T1000 (cell line): ENCODE measurements at regions not wholly inside any gene's neighbourhood (a gene's known extent, or its start where the extent isn't known, plus 50 kb on each side); places are given as distances from the start of the nearest gene placed in this dataset.
"Not testable (repeated sequence)": the region's sequence is repeated elsewhere in the genome, so short reads cannot be mapped to it uniquely, and the experiment has no call there.

Experiments used
- DNase-seq: peaks from one replicate; lab custom pipeline; 2025; ENCODE audit warnings: mixed read lengths; lab: John Stamatoyannopoulos, UW

DNA sequence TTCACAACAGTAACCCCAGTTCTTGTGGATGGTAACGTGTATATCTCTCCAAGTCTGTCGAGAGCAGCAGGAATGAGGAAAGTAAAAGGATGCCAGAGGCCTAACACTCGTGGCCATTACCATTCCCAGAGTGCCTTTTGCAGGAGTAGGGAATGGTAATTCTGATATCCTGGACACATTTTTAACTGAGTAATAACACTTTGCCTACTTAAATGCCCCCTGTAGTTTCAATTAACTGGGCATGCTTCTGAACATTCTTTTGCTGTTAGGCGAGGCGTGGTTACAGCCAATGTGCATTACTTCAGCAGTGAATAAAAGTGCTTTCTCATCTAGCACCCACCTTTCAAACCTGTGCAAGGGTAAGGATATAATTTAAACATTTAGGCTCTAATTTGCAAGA, 258.5 kb upstream of the ADGRL2 start:
- no peak for DNase-seq

DNA sequence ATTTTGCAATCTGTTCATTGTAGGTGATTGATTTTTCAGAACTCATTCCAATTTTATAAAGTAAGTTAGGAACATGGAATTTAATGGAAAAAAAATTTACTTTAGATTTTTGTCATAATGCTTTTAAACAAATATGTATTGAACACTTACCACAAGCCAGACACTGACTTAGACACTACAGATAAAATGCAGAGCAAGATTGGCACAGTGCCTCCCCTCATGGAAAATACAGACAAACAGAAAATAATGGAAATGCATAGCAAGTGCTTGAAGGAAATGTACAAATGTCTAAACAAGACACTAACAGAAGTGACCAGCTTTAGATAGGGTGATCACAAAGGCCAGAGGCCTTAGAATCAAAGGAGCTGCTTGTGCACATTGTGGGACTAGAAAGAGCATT, 260.5 kb upstream of the ADGRL2 start:
- no peak for DNase-seq

DNA sequence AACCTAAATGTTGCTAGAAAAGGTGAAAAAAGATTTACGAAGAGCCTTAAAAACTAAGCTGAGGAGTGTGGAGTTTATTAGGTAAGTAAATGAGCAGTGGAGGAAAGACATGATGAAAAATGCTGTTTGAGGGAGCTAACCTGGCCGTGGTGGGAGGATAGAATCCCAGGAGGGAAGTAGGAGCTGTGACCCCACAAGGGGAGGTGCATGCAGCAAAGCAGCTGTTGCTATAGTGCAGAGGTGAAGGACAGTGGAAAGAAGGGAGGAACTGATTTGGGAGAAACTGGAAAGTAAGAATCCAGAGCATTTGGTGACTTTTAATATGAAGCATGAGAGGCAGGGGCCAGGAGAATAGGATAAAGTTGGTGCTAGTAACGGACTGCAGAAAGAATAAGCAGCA, 271.7 kb upstream of the ADGRL2 start:
- no peak for DNase-seq

DNA sequence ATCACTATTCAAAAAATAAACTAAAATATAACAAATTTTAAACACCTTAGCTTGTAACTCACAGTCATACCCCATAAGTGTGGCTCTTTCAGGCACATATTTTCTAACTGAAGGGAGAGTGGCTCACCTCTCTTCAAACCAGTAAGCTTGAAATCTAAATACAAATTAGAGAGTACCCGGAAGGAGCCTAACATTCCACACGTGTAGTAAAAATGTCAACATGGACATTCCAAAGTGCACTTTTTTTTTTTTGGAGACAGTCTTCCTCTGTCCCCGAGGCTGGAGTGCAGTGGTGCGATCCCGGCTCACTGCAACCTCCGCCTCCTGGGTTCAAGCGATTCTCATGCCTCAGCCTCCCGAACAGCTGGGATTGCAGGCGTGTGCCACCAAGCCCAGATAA, 275.6 kb upstream of the ADGRL2 start:
- no peak for DNase-seq

DNA sequence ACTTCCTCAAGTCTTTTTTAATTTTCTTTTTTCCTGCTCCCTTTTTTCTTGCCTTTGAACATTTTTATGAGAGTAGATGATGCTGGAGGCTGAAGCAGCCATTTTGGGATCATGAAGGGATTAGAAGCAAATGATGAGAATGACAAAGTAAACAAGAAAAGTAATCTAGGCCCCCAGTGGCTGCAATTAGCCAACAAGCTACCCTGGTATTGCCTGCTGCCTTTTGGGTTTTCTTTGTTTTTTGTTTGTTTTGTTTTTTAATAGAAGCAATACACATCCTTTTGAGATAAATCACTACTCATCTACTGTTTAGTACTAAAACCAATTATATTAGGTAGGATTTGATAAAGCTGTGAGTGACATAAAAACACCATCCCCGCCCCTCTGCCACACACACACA, 280.7 kb upstream of the ADGRL2 start:
- DNase-seq, result no peak

DNA sequence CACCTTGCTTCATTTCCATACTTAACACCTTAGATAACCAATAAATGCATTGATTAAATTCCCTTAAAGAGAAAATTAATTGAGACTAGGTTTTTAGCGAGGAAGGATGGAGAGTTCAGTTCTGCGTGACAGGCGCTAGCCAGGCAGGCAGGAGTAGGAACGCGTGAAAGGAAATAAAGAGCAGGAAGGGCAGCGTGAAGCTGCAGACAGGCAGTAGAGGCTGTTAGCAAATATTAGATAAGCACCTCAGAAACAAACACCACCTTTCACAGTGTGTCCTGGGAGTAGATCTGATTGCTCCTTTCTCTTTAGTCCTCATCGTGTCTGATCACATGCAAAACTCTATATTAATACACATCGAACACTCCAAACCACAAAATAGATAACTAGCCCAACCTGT, 282.7 kb upstream of the ADGRL2 start:
- DNase-seq, result no peak

DNA sequence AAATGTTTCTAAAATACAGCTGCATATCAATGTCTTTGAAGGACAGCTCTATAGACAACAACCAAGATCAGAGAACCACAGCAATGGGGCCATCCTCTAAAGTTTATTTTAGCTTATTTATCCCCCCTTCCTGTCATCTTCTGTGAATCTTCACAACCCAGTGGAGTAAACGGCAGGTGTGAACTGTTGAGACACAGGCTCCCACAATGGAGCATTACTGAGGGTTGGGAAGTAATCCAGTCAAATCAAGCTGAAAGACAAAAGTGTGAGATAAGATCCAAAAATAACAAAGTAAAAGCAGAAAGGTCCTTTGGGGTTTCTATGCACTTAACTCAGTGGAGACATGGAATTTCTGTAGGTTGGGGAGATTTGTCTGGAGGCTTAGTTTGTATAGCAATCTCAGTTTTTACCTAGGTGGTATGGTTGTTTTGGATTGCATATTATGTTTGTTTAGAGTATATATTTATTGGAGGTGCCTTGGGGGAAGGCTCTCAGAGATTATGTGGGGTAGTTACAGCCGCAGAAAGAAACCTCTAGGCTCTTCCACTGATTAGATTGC, 286.9 kb upstream of the ADGRL2 start:
- DNase-seq, result no peak

DNA sequence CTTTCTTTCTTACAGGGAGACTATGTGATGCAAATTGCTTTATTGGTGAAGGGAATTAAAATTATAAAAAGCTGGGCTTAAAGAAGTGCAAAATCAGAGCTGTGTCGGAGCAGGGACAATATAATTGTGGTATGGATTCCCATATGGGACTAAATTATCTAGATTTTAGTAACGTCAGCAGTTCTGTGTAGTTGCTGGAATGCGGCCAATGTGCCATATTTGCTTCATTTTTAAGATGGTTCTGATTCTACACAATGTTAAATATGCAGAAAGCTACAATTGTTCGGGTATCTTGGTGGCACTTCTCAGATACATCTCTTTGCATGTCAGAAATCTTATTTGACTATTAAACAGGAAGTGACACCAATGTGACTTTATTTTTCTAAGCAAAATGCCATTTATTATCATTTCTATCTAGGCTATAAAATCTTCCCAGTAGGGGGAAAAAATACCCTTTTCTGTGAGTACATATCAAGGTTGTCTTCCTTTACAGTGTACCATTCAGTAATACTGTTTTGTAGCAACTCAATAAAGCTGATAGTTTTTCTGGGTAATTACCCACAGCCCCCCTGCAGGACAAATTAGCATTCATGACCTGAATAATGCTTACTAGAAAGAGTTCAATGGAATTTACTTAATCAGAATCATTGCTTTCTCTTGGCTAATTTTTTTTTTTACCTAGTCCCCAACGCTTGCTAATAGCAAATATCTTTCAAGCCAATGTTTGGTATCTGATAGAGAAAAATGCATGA, 288.3 kb upstream of the ADGRL2 start:
- no peak for DNase-seq

DNA sequence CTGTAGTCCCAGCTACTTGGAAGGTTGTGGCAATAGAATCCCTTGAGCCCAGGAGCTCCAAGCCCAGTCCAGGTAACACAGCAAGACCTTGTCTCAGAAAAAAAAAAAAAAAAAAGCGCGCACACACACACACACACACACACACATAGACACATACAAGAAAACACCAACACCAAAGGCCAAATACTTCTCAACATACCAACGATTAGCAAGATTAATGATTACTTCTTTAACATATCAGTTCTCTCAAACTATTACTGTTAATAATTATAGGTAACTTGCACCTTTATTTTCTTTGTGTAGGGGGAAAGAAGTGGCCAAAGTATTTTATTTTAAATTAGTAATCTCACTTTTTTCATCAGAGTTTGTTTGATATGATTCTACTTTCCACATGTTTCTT, 289.5 kb upstream of the ADGRL2 start:
- no peak for DNase-seq

DNA sequence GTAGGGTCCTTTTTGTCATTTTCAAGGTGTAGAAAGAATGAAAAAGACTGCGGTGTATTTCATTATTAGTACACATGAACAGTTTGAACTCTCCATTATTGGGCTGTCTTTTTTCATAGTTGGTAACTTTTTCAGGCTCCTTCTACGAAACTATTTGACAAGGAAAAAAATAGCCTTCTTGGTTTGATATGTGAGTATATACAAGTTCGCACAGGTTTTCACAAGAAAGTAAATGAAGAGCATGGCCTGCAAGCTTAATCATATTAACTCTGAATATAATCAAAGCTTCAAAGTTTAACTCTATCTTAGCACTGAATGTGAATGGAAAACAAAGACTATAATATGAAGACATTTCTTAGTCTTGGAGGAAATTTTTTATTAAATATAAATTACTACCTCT, 290.0 kb upstream of the ADGRL2 start:
- no peak for DNase-seq

DNA sequence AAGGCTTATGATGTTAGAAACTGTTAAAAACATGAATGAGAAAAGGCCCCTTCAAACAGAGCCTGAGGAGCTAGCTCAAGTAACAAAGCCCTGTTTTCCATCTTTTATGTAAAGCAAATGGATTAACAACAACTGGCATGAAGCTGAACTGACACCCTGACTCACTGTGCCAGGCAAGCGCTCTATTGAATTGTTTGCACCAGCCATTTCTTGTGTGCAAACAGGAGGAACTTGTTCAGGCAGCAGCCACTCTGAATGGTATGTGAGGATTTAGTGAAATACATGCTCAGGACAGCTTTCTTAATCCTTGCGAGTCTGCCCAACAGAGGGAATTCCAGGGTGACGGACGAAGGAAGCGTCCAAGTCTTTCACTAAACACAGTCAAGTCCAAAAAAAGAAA, 291.1 kb upstream of the ADGRL2 start:
- DNase-seq, result no peak

DNA sequence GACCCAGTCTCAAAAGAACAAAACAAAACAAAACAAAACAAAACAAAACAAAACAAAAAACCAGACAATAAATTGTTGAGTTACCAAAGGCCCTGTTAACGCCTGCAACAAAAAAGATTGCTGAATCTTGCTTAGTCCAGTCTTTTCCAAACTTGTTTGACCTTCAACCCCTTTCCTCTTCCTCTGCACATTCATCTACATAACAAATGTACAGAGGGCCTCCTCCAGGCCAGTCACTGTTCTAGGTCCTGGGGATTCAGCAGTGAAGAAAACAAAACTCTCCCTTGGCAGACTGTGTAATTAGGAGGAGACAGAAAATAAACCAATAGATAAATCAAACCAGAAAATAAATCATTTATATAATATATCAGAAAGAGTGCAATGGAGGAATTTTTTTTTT, 294.0 kb upstream of the ADGRL2 start:
- DNase-seq, result no peak

DNA sequence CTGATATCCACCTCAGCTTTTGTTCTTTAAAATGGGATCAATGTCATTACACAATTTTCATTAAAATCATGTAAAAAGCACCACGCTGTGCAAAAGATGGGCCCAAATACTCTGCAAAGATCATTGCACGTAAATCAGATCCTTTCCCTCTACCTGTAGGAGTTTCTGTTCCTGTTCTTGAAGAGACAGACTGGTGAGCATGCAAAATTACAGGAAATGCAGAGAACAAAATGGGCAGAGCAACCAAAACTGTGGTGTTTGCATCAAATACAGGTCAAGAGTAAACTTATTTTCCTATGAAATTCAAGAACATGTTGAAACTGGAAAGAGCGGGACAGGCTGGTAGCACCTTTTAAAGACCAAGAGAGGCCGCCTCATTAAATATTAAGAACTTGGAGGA, 294.9 kb upstream of the ADGRL2 start:
- no peak for DNase-seq

DNA sequence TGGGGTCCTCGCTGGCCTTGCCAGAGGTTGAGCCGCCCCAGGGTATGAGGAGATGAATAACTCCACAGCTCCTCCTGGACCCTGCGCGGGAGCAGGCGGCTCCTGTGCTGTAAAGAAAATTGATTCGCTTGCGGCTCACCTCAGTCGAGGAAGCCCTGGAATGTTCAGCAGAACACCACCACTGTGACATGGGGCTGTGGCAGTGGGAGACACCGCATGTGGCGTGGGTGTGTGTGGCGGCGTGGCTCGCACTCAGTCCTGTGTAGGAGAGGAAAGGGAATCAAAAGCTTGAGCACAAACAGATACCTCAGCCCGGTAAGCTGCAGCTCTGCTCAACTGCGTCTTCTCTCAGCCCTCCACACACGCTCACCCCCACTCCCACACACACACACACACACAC, 295.9 kb upstream of the ADGRL2 start:
- not testable (repeated sequence) for DNase-seq

DNA sequence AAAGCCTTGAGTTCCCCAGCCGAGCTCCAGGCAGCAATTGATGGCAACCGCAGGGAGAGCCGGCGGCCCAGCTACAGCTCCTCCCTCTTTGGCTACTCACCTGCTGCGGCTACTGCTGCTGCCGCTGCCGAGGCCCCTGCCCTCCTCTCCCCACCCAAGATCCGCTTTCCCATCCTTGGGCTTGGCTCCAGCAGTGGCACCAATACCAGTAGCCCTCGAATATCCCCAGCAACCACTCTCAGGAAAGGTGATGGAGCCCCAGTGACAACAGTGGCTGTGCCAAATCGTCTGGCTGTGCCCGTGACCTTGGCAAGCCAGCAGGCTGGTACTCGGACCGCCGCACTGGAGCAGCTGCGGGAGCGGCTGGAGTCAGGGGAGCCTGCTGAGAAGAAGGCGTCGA, 298.0 kb upstream of the ADGRL2 start:
- DNase-seq, result not testable (repeated sequence)

DNA sequence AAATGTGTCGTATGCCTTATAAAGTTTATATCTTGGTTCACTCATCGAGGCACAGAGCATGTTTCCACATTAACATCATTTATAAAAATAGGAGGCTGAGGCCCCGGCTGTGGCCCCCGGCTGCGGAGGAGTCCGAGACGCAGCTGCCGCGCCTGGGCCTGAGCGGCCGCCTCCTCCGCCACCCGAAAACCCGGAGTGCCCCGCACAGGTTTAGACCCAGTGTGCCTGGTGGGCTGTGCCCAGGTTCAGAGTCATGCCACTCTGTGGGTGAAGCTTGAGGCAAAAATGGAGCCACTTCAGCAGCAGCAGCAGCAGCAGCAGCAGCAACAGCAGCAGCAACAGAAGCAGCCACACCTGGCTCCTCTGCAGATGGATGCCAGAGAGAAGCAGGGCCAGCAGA, 299.2 kb upstream of the ADGRL2 start:
- not testable (repeated sequence) for DNase-seq

DNA sequence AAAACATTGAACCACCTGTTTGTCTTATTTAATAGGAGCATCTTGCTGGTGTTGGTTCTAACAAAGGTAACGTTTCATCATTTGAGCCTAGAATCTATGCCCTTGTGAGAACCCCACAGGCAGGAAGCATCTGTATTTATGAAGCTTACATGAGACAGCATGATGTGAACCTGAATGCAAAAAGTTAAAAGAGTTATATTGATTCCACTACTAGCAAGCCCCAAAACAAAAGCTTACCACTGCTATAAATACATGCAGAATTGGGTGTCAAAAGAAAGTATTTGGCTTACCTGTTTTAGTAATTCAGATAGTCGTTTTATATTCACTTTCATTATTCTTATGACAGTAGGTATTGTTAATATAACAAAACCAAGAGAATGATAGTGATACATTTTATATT, 301.2 kb upstream of the ADGRL2 start:
- no peak for DNase-seq

DNA sequence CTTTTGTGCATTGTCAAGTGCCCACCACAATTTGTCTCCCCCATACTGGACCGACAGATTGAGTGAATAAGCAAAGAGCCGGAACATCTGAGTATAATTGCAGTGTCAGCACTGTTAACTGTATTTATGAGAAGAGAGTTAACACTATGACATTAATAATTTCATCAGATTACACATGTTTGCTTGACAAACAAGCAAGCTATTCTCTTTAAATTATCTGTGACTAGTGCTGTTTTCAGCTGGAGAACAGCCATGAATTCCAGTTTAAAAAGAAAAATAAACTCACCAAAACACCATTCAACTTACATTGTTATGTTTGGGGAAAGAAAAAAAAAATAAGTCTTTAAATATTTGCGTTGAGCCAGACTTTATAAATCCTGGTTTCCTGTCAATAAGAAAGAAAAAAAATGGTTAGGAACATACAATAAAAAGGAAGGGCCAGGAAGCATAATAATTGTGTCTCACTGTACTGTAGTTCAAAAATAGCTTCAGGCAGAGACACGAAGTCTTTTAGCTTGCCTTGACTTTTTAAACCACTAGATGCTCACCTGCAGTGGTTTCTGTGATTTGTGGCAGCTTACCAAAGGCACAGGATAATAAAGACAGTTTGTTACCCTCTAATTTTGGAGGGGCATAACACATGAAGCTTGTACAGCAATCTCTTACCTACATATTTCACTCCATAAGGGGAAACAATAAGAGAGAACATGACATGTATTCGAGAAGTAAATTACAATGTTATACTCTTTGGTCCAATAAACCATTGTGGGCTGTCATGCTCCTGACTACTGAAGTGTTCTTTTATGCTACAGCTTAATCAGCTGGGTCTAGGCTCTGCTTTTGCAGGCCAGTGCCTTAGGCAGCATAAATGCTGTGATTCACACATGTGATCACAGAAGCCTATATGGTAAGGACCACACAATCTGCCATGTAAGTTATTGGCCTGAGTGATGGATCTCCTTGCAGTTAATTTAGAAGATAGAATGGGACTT, 302.0 kb upstream of the ADGRL2 start:
- no peak for DNase-seq

DNA sequence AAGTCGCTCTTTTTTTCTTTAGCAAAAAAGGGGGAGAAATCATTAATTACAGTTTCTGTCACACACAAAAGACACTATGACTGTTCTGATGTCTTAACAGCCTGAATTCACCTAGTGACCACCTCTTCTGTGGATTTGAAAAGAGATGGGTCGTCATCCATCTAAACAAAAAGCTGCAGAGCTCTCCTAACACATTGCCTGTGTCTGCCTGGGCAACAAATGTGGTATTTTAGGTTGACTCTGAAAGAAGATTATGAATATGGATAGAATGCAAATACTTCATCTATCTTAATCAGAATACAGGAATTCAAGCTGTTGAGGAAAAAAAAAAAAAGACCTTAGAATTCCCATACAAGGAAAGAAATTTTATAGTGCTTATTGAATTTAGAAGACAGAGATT, 304.4 kb upstream of the ADGRL2 start:
- DNase-seq, result no peak

DNA sequence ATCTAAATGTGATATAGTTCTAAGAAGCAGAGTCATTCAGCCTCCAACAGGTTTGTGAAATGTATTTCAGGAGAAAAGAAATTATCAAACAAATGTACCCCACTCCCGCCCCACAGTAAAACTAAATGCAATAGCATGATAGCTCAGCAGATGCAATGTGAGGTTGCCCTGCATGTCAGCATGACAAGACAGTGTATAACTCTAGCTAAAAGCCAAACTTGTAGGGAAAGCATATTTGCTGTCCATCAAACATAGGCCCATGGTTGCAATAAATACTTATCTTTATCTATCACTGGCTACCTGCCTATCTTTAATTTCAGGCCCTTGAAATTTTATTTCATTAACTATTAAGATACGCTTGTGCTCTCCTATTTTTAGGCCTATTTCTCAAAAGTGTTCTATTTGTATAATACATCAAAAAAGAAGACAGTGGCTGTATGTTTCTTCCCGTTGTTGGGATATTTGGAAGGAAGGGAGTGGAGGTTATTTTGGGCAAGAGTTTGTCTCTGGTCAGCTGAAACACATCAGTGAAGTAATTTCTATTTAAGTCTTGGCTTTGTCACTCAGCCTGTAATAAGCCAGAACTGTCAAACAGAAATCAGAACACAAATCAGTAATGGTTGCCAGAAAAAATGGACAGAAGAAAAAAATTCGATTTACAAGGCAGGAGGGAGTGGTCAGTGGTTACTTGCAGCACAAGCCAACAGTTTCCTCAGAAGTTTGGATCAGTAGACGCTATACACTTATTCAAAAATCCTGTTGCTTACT, 307.4 kb upstream of the ADGRL2 start:
- no peak for DNase-seq

DNA sequence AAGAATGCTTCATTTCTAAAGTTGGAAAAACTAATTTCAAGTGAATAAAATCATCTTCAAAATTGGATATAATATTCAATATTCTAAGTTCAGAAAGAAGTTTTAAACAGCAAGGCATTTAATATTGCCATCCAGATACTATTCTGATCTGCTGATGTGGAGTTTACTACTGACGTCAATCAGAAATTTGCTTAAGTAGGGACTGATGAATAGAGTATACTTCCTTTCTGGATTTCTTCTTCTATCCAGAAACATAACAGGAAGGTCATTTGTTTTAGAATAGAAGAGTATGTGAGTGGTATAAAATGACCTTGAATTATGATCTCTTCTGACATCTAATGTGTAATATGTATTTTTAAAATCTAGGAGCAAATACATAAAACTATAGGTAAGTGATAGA, 308.1 kb upstream of the ADGRL2 start:
- no peak for DNase-seq

DNA sequence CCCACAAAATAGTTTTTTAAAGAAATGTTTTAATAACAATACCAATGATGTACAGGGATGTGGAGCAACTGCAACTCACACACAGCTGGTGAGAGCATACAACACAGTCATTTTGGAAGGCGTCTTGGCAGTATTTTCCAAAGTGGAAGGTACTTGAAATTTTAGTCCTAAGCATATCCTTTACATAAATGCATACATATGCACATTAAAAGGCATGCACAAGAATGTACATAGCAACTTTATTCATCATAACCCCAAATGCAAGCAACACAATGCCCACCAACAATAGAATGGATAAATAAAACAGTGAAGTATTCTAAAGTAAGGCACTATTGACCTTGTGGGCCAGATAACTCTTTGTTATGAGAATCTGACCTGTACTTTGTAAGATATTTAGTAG, 310.1 kb upstream of the ADGRL2 start:
- DNase-seq, result no peak
